ENCODE measurements at regions not wholly inside any gene's neighbourhood (a gene's known extent, or its start where the extent isn't known, plus 50 kb on each side); places are given as distances from the start of the nearest gene placed in this dataset.

- DNase-seq, result no peak
- intact Hi-C loops (cut with micrococcal nuclease), result no loop called here
- no peak for ATAC-seq
Measured at GRCh38 chr19:30144242-30144758, 202.3 kb downstream of the URI1 start.

GRCh38 chr19:30144802-30145201 lies 202.8 kb downstream of the URI1 start:
- intact Hi-C loops (cut with micrococcal nuclease), result no loop called here
- DNase-seq (no peak), ATAC-seq (no peak)

- intact Hi-C loops (cut with micrococcal nuclease), result no loop called here
- DNase-seq (no peak), ATAC-seq (no peak)
Measured at GRCh38 chr19:30145467-30145866, 203.4 kb downstream of the URI1 start.

GRCh38 chr19:30146346-30146745 lies 204.3 kb downstream of the URI1 start:
- no peak for ATAC-seq
- intact Hi-C loops (cut with micrococcal nuclease), result no loop called here
- no peak for DNase-seq

GRCh38 chr19:30148039-30148790 lies 206.2 kb downstream of the URI1 start:
- DNase-seq, result no peak
- ATAC-seq, result no peak
- intact Hi-C loops (cut with micrococcal nuclease), result no loop called here

GRCh38 chr19:30148803-30149202 lies 206.8 kb downstream of the URI1 start:
- intact Hi-C loops (cut with micrococcal nuclease), result no loop called here
- ATAC-seq, result no peak
- DNase-seq, result no peak

- DNase-seq, result no peak
- no peak for ATAC-seq
- intact Hi-C loops (cut with micrococcal nuclease), result no loop called here
Measured at GRCh38 chr19:30149300-30149699, 207.3 kb downstream of the URI1 start.

- no peak for ATAC-seq
- intact Hi-C loops (cut with micrococcal nuclease), result no loop called here
- no peak for DNase-seq
Measured at GRCh38 chr19:30150626-30151025, 208.6 kb downstream of the URI1 start.

GRCh38 chr19:30151081-30151480 lies 209.0 kb downstream of the URI1 start:
- ATAC-seq (no peak), DNase-seq (no peak)
- intact Hi-C loops (cut with micrococcal nuclease), result no loop called here

GRCh38 chr19:30152510-30153291 lies 210.7 kb downstream of the URI1 start:
- intact Hi-C loops (cut with micrococcal nuclease), result no loop called here
- DNase-seq (no peak), ATAC-seq (no peak)

- no peak for ATAC-seq
- DNase-seq, result no peak
- intact Hi-C loops (cut with micrococcal nuclease), result no loop called here
Measured at GRCh38 chr19:30153326-30154210, 211.5 kb downstream of the URI1 start.

GRCh38 chr19:30154410-30154809 lies 212.4 kb downstream of the URI1 start:
- intact Hi-C loops (cut with micrococcal nuclease), result no loop called here
- DNase-seq (no peak), ATAC-seq (no peak)

- intact Hi-C loops (cut with micrococcal nuclease), result no loop called here
- no peak for DNase-seq
- ATAC-seq, result no peak
Measured at GRCh38 chr19:30155381-30156200, 213.6 kb downstream of the URI1 start.

- intact Hi-C loops (cut with micrococcal nuclease), result no loop called here
- no peak for DNase-seq
Measured at GRCh38 chr19:30156646-30157045, 214.6 kb downstream of the URI1 start.

GRCh38 chr19:30158067-30158892 lies 213.9 kb upstream of the ZNF536 start:
- DNase-seq (no peak), ATAC-seq (no peak)
- intact Hi-C loops (cut with micrococcal nuclease), result no loop called here

More at GRCh38 chr19:30156646-30157045, 214.6 kb downstream of the URI1 start:
- no peak for ATAC-seq

- intact Hi-C loops (cut with micrococcal nuclease), result no loop called here
- no peak for DNase-seq
- ATAC-seq, result no peak
Measured at GRCh38 chr19:30158893-30159245, 213.3 kb upstream of the ZNF536 start.

- intact Hi-C loops (cut with micrococcal nuclease), result no loop called here
Measured at GRCh38 chr19:30159636-30160035, 212.5 kb upstream of the ZNF536 start.

GRCh38 chr19:30160426-30160825 lies 211.8 kb upstream of the ZNF536 start:
- DNase-seq (no peak), ATAC-seq (no peak)
- intact Hi-C loops (cut with micrococcal nuclease), result no loop called here

More at GRCh38 chr19:30159636-30160035, 212.5 kb upstream of the ZNF536 start:
- DNase-seq (no peak), ATAC-seq (no peak)

Measured in left ventricle myocardium superior (tissue), 1 donor.